ENCODE measurements at regions not wholly inside any gene's neighbourhood (a gene's known extent, or its start where the extent isn't known, plus 50 kb on each side); places are given as distances from the start of the nearest gene placed in this dataset.

GRCh38 chr18:39685303-39685902 lies 2119.8 kb upstream of the CELF4 start:
- DNase-seq: no peak

DNA sequence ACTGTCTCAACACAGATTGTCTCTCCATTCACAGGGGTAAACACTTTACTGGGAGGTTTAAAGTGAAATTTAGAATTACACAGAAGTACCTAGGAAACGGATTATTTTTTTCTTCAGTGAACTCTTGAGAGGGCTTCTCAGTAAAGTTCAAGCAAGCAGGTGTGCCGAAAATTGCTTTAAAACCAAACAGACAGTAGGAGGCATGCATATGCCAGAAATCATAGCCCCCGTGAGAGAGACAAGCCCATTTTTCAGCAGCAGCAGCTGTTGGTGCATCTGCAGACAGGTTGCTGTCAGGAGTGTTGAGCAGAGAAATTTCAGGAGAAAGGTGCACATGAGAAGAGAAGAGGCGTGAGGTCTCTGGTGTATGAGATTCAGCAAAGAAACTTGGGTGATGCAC lies 2115.5 kb upstream of the CELF4 start:
- DNase-seq: peak; percentile 29

GRCh38 chr18:39675906-39676305 lies 2110.3 kb upstream of the CELF4 start:
- no peak for DNase-seq

DNA sequence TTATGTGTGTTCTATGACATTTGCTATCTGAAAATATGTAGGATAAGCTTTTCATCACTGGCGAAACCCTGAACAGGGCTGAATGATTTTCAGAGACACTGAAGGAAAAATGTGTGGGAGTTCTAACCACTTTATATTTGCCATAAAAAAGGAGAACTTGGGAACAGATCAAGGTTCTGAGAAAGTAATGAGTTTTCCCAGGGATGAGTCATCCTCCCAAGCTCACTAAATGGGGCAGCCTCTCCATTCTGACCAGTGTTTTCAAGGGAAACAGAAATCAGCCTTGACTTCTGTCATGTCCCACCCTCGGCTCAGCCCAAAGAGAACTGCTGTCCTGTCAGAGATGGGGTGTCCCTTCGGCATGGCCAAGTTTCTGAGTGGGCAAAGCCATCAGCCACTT lies 2109.8 kb upstream of the CELF4 start:
- DNase-seq: no peak

GRCh38 chr18:39672171-39672570 lies 2106.6 kb upstream of the CELF4 start:
- DNase-seq: no peak

DNA sequence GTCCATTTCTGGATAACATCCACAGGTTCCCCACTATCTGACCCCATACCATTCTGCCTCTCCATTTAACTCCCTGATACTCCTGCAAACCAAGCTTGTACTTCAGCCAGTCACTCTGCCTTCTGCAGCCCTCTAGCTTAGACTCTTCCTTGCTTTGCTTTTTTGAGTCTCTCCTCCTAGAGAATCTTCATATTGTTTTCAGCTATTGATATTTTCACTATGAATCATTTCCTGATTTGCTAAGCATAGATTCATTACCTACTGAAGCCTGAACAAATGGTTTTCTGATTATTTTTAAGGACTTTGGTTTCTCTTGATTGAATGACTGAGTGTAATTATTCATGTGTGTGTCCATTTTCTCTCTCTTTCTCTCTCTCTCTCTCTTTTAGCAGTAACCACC lies 2102.3 kb upstream of the CELF4 start:
- no peak for DNase-seq

GRCh38 chr18:39666541-39666940 lies 2100.9 kb upstream of the CELF4 start:
- DNase-seq: no peak

- no peak for DNase-seq
Measured at GRCh38 chr18:39661856-39662366, 2096.3 kb upstream of the CELF4 start.

DNA sequence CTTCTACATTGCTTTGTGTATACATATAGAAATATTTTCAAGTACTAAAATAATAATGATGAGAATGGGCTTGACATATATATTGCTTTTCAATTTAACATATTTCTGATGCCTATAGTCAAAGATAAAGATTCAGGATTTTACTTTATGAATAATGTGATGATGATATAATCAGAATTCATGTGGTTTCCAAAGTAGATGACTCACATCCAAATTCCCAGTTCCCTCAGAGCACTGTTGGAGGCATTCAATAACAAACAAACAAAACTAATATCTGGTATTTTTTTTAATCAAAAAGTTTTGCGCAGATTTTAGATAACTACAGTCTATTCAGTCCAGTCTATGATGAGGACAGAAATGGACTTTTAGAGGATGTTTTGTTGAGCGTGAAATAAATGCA lies 2094.5 kb upstream of the CELF4 start:
- no peak for DNase-seq

- no peak for DNase-seq
Measured at GRCh38 chr18:39655341-39655740, 2089.7 kb upstream of the CELF4 start.

- no peak for DNase-seq
Measured at GRCh38 chr18:39653221-39653620, 2087.6 kb upstream of the CELF4 start.

DNA sequence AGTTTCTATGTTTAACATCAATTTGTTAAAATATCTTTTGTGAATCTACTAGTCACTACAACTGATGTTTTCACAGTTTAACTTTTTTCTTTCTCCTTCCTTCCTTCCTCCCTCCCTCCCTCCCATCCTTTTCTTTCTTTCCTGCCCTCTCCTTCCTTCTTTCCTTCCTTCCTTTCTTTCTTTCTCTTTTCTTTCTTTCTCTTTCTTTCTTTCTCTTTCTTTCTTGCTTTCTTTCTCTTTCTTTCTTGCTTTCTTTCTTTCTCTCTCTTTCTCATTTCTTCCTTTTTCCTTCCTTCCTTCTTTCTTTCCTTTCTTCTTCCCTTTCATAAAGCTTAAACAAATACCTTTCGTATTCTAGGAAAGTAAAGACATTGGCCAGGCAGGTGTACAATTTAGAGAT lies 2083.0 kb upstream of the CELF4 start:
- no peak for DNase-seq

DNA sequence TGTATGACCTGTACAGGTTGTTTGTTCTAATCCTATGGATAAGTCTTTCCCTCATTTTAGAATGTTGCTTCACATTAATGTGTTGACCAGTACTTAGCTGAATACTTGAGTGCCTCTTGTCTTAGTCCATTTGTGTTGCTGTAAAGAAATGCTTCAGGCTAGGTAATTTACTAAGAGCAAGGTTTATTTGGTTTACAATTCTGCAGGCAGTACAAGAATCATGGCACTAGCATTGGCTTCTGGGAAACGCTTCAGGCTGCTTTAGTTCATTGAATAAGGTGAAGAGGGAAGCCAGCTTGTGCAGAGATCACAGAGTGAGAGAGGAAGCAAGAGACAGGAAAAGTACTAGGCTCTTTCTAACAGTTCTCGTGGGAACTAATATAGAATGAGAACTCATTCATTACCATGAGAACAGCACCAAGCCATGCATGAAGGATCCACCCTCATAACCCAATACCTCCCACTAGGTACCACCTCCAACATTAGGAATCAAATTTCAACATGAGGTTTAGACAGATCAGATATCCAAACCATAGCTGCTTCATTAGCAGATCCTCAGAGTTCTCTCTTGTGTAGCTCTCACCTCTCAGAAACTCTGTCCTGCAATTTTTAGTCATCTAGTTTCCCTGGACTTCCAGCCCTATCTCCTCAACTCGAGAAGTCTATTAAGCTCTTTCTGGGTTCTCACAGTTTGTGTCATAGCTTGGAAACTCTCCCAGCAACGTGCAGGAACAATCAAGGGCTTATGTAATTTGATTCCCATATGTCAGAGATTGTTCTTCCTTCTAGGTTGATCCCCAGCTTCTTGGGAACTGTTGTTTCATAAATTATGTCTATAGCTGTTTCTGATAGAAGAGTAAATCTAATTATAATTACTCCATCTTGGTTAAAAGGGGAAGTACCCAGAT lies 2082.3 kb upstream of the CELF4 start:
- peak; percentile 22 for DNase-seq

GRCh38 chr18:39638224-39638623 lies 2072.6 kb upstream of the CELF4 start:
- no peak for DNase-seq

DNA sequence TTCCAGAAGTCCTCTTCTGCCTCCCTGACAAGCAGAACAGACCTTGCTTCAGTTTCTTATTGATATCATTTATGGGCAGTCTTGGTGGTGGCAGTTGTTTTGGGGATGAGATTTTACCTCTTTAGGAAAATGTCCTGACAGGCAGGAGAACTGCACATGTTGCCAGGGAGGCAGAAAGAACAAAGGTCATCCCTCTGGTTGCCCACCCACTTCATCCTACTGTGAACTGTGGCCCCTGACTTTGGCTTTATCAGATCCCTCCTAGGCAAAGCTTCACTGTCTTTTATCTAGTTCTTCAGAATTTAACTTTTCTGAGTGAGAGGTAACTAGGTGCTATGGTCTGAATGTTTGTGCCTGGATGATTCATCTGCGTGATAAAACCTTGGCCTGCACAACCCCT lies 2071.3 kb upstream of the CELF4 start:
- DNase-seq: no peak

- peak; percentile 25 for DNase-seq
Measured at GRCh38 chr18:39635966-39636365, 2070.4 kb upstream of the CELF4 start.

DNA sequence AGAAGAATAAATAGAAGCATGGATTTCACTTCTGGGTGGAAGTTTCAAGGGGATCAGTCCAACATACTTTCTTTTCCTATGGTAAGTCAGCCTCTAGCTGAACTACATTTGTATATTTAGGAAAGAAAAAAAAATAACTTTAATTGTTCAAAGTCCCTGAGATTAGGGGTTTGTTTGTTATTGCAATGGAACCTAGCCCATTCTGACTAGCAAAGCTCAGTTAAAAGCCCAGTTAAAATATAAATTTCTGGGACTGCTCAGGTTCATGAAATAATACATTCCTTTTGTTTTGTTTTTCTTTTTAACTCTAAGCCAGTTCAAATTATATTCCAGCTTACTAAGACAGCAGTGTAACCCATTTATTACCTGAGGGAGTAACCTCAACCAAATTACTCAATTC lies 2069.6 kb upstream of the CELF4 start:
- DNase-seq: no peak

GRCh38 chr18:39627936-39628335 lies 2062.3 kb upstream of the CELF4 start:
- DNase-seq: no peak

- DNase-seq: no peak
Measured at GRCh38 chr18:39624961-39625360, 2059.4 kb upstream of the CELF4 start.

GRCh38 chr18:39622431-39622830 lies 2056.8 kb upstream of the CELF4 start:
- no peak for DNase-seq

DNA sequence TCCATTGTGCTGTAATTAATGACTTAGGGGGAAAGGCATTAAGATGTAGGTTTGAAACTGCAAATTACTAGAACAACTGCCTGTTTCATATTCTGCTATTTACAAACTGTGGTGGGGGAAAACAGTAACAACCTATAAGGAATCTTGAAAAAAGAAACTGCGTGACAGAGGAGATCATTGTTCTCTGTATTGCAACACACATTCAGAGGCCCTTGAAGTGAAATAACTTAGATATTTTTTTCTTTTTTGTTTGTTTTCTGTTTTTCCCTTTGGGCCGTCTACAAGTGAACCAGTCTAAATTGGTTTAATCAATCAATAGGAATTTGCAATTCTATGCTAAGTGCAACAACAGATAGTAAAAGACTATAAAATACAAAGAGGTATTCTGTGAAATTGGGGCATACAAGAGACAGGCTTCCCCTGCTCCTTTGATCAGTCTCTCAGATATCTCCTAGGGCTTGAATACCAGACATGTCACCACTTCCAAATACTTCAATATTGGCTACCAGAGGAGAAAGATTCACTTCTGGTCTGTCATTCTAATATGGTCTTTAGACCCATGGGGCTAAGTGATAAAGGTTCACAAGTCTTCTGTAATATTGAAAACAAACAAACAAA lies 2055.1 kb upstream of the CELF4 start:
- no peak for DNase-seq

GRCh38 chr18:39618265-39619003 lies 2052.8 kb upstream of the CELF4 start:
- no peak for DNase-seq
